IPS-NIHi11 (cell line): ENCODE measurements at regions not wholly inside any gene's neighbourhood (a gene's known extent, or its start where the extent isn't known, plus 50 kb on each side); places are given as distances from the start of the nearest gene placed in this dataset.
A peak's percentile ranks its signal among the peaks of the same experiment; 100 is the strongest.
"Not testable (repeated sequence)": the region's sequence is repeated elsewhere in the genome, so short reads cannot be mapped to it uniquely, and the experiment has no call there.

ENCODE experiments used
- DNase-seq: peaks from one replicate; pipeline ENCODE4 v3.0.0; 2012; ENCODE audit warnings: mixed read lengths, low spot score

GRCh38 chr2:129532158-129532557, 447.3 kb upstream of the RAB6C start:
- not testable (repeated sequence) for DNase-seq

GRCh38 chr2:129548880-129549279, 430.6 kb upstream of the RAB6C start:
- DNase-seq = no peak

GRCh38 chr2:129550536-129550935, 428.9 kb upstream of the RAB6C start:
- no peak for DNase-seq

- peak; percentile 54 for DNase-seq
Observed at GRCh38 chr2:129554373-129554772, 425.1 kb upstream of the RAB6C start.

- DNase-seq = no peak
Observed at GRCh38 chr2:129559101-129559500, 420.4 kb upstream of the RAB6C start.

- DNase-seq = no peak
Observed at GRCh38 chr2:129565551-129566109, 413.8 kb upstream of the RAB6C start.

GRCh38 chr2:129570812-129571211, 408.7 kb upstream of the RAB6C start:
- DNase-seq = not testable (repeated sequence)

- no peak for DNase-seq
Observed at GRCh38 chr2:129575431-129575830, 404.0 kb upstream of the RAB6C start.

- no peak for DNase-seq
Observed at GRCh38 chr2:129575880-129576279, 403.6 kb upstream of the RAB6C start.

GRCh38 chr2:129580001-129580400, 399.5 kb upstream of the RAB6C start:
- no peak for DNase-seq

- no peak for DNase-seq
Observed at GRCh38 chr2:129585760-129586159, 393.7 kb upstream of the RAB6C start.

- peak; percentile 86 for DNase-seq
Observed at GRCh38 chr2:129587426-129588064, 391.9 kb upstream of the RAB6C start.

GRCh38 chr2:129604560-129604959, 374.9 kb upstream of the RAB6C start:
- DNase-seq = no peak

- no peak for DNase-seq
Observed at GRCh38 chr2:129605646-129606045, 373.8 kb upstream of the RAB6C start.

GRCh38 chr2:129606496-129607270, 372.8 kb upstream of the RAB6C start:
- peak; percentile 38 for DNase-seq

- no peak for DNase-seq
Observed at GRCh38 chr2:129609224-129609623, 370.2 kb upstream of the RAB6C start.

GRCh38 chr2:129610766-129611165, 368.7 kb upstream of the RAB6C start:
- no peak for DNase-seq

GRCh38 chr2:129611471-129611870, 368.0 kb upstream of the RAB6C start:
- peak; percentile 31 for DNase-seq

GRCh38 chr2:129619471-129619870, 360.0 kb upstream of the RAB6C start:
- peak; percentile 63 for DNase-seq

GRCh38 chr2:129620411-129620810, 359.1 kb upstream of the RAB6C start:
- no peak for DNase-seq

GRCh38 chr2:129623783-129624182, 355.7 kb upstream of the RAB6C start:
- DNase-seq = no peak

GRCh38 chr2:129627437-129627836, 352.0 kb upstream of the RAB6C start:
- no peak for DNase-seq

- no peak for DNase-seq
Observed at GRCh38 chr2:129636692-129637091, 342.8 kb upstream of the RAB6C start.
